Neuron (in vitro differentiated cells): ENCODE measurements at regions not wholly inside any gene's neighbourhood (a gene's known extent, or its start where the extent isn't known, plus 50 kb on each side); places are given as distances from the start of the nearest gene placed in this dataset.
"Not testable (repeated sequence)": the region's sequence is repeated elsewhere in the genome, so short reads cannot be mapped to it uniquely, and the experiment has no call there.

ENCODE experiments used
- H2AFZ ChIP-seq: one replicate; pipeline ENCODE4 v1.6.1; 2013; ENCODE audit warnings: low read depth, mild to moderate bottlenecking, inconsistent platforms, low read length, moderate library complexity
- H3K27me3 ChIP-seq: one replicate; pipeline ENCODE4 v1.6.1; 2013; ENCODE audit warnings: low read length; ENCODE audit not compliant: insufficient read depth
- H3K36me3 ChIP-seq: one replicate; pipeline ENCODE4 v1.6.1; 2013; ENCODE audit warnings: low read length; ENCODE audit not compliant: insufficient read depth
- H3K4me1 ChIP-seq: one replicate; pipeline ENCODE4 v1.6.1; 2013; ENCODE audit warnings: low read length; ENCODE audit not compliant: insufficient read depth
- H3K4me3 ChIP-seq: 2 replicates; pipeline ENCODE4 v1.5.1; 2013; ENCODE audit warnings: mild to moderate bottlenecking, low read length, moderate library complexity
- H3K9me3 ChIP-seq: one replicate; pipeline ENCODE4 v1.6.1; 2013; ENCODE audit warnings: low read length

GRCh38 chr1:66424530-66424929 lies 109.4 kb upstream of the SGIP1 start:
- H2AFZ ChIP-seq, H3K9me3 ChIP-seq, H3K4me1 ChIP-seq, H3K4me3 ChIP-seq, H3K27me3 ChIP-seq, H3K36me3 ChIP-seq: not testable (repeated sequence)

GRCh38 chr1:66426239-66426853 lies 107.6 kb upstream of the SGIP1 start:
- H3K27me3 ChIP-seq: no peaks in the 10 kb centered on the region
- H3K36me3 ChIP-seq: no peaks in the 10 kb centered on the region
- H3K4me3 ChIP-seq: peak overlapping the region; percentile 11
- H2AFZ ChIP-seq: peak overlapping the region; percentile 80
- H3K9me3 ChIP-seq: peaks cover 6% of the 10 kb centered on the region
- no peaks in the 10 kb centered on the region for H3K4me1 ChIP-seq

- H3K36me3 ChIP-seq, H3K9me3 ChIP-seq, H2AFZ ChIP-seq, H3K27me3 ChIP-seq, H3K4me3 ChIP-seq, H3K4me1 ChIP-seq: not testable (repeated sequence)
Measured at GRCh38 chr1:66430815-66431214, 103.1 kb upstream of the SGIP1 start.

GRCh38 chr1:66431999-66432398 lies 102.0 kb upstream of the SGIP1 start:
- no peaks in the 10 kb centered on the region for H3K27me3 ChIP-seq
- H3K9me3 ChIP-seq: peaks cover 6% of the 10 kb centered on the region
- no peaks in the 10 kb centered on the region for H3K4me1 ChIP-seq
- H3K4me3 ChIP-seq: no peak overlapping the region
- H2AFZ ChIP-seq: no peak overlapping the region
- H3K36me3 ChIP-seq: no peaks in the 10 kb centered on the region

- Histone ChIP-seq H3K27me3 (no peaks in the 10 kb centered on the region), H3K4me1 (no peaks in the 10 kb centered on the region), H2AFZ (no peak overlapping the region), H3K36me3 (no peaks in the 10 kb centered on the region), H3K9me3 (peaks cover 5% of the 10 kb centered on the region), H3K4me3 (no peak overlapping the region)
Measured at GRCh38 chr1:66433611-66434010, 100.3 kb upstream of the SGIP1 start.

- H3K27me3 ChIP-seq: no peaks in the 10 kb centered on the region
- no peak overlapping the region for H2AFZ ChIP-seq
- no peaks in the 10 kb centered on the region for H3K36me3 ChIP-seq
- no peaks in the 10 kb centered on the region for H3K4me1 ChIP-seq
- peaks cover 5% of the 10 kb centered on the region for H3K9me3 ChIP-seq
- no peak overlapping the region for H3K4me3 ChIP-seq
Measured at GRCh38 chr1:66434096-66434495, 99.9 kb upstream of the SGIP1 start.

GRCh38 chr1:66435541-66435940 lies 98.4 kb upstream of the SGIP1 start:
- H2AFZ ChIP-seq: no peak overlapping the region
- H3K9me3 ChIP-seq: peaks cover 5% of the 10 kb centered on the region
- no peaks in the 10 kb centered on the region for H3K27me3 ChIP-seq
- H3K4me3 ChIP-seq: no peak overlapping the region
- no peaks in the 10 kb centered on the region for H3K4me1 ChIP-seq
- H3K36me3 ChIP-seq: no peaks in the 10 kb centered on the region

GRCh38 chr1:66436378-66437135 lies 97.4 kb upstream of the SGIP1 start:
- Histone ChIP-seq H3K27me3 (no peaks in the 10 kb centered on the region), H3K4me1 (no peaks in the 10 kb centered on the region), H3K4me3 (no peak overlapping the region), H2AFZ (no peak overlapping the region), H3K36me3 (no peaks in the 10 kb centered on the region), H3K9me3 (peaks cover 1% of the 10 kb centered on the region)

GRCh38 chr1:66437136-66437401 lies 96.9 kb upstream of the SGIP1 start:
- Histone ChIP-seq H3K4me3 (no peak overlapping the region), H3K27me3 (no peaks in the 10 kb centered on the region), H3K9me3 (no peaks in the 10 kb centered on the region), H3K4me1 (no peaks in the 10 kb centered on the region), H2AFZ (no peak overlapping the region), H3K36me3 (no peaks in the 10 kb centered on the region)

- H3K9me3 ChIP-seq: no peaks in the 10 kb centered on the region
- no peaks in the 10 kb centered on the region for H3K4me1 ChIP-seq
- H3K4me3 ChIP-seq: no peak overlapping the region
- no peaks in the 10 kb centered on the region for H3K36me3 ChIP-seq
- H3K27me3 ChIP-seq: no peaks in the 10 kb centered on the region
- H2AFZ ChIP-seq: no peak overlapping the region
Measured at GRCh38 chr1:66438062-66438461, 95.9 kb upstream of the SGIP1 start.

- H2AFZ ChIP-seq: no peak overlapping the region
- H3K27me3 ChIP-seq: no peaks in the 10 kb centered on the region
- H3K4me3 ChIP-seq: no peak overlapping the region
- no peaks in the 10 kb centered on the region for H3K36me3 ChIP-seq
- H3K4me1 ChIP-seq: no peaks in the 10 kb centered on the region
- H3K9me3 ChIP-seq: no peaks in the 10 kb centered on the region
Measured at GRCh38 chr1:66438501-66438900, 95.5 kb upstream of the SGIP1 start.

GRCh38 chr1:66439031-66439740 lies 94.8 kb upstream of the SGIP1 start:
- Histone ChIP-seq H3K4me3 (no peak overlapping the region), H2AFZ (no peak overlapping the region), H3K36me3 (no peaks in the 10 kb centered on the region), H3K27me3 (no peaks in the 10 kb centered on the region), H3K4me1 (no peaks in the 10 kb centered on the region), H3K9me3 (no peaks in the 10 kb centered on the region)

- H3K4me3 ChIP-seq: no peak overlapping the region
- H2AFZ ChIP-seq: no peak overlapping the region
- no peaks in the 10 kb centered on the region for H3K36me3 ChIP-seq
- peaks cover 4% of the 10 kb centered on the region for H3K4me1 ChIP-seq
- H3K9me3 ChIP-seq: no peaks in the 10 kb centered on the region
- H3K27me3 ChIP-seq: no peaks in the 10 kb centered on the region
Measured at GRCh38 chr1:66443793-66444192, 90.2 kb upstream of the SGIP1 start.
